ENCODE measurements at regions not wholly inside any gene's neighbourhood (a gene's known extent, or its start where the extent isn't known, plus 50 kb on each side); places are given as distances from the start of the nearest gene placed in this dataset.

- no peak for DNase-seq (ENCODE audit: low spot score)
Observed at GRCh38 chr4:3818371-3818770, 52.2 kb downstream of the ADRA2C start.

- DNase-seq (ENCODE audit: low spot score) = peak; percentile 40
Observed at GRCh38 chr4:3819210-3819919, 53.2 kb downstream of the ADRA2C start.

GRCh38 chr4:3820016-3820805 is 54.0 kb downstream of the ADRA2C start:
- DNase-seq (ENCODE audit: low spot score) = no peak

- no peak for DNase-seq (ENCODE audit: low spot score)
Observed at GRCh38 chr4:3820806-3821579, 54.8 kb downstream of the ADRA2C start.

GRCh38 chr4:3821580-3822229 is 55.5 kb downstream of the ADRA2C start:
- DNase-seq (ENCODE audit: low spot score) = no peak

- no peak for DNase-seq (ENCODE audit: low spot score)
Observed at GRCh38 chr4:3822230-3822947, 56.2 kb downstream of the ADRA2C start.

- DNase-seq (ENCODE audit: low spot score) = no peak
Observed at GRCh38 chr4:3823496-3824341, 57.5 kb downstream of the ADRA2C start.

GRCh38 chr4:3824521-3825270 is 58.5 kb downstream of the ADRA2C start:
- DNase-seq (ENCODE audit: low spot score) = no peak

GRCh38 chr4:3825530-3825929 is 59.3 kb downstream of the ADRA2C start:
- DNase-seq (ENCODE audit: low spot score) = no peak

GRCh38 chr4:3826247-3827172 is 60.3 kb downstream of the ADRA2C start:
- no peak for DNase-seq (ENCODE audit: low spot score)

GRCh38 chr4:3827616-3828492 is 61.7 kb downstream of the ADRA2C start:
- peak; percentile 38 for DNase-seq (ENCODE audit: low spot score)

GRCh38 chr4:3828546-3828945 is 62.4 kb downstream of the ADRA2C start:
- DNase-seq (ENCODE audit: low spot score) = no peak

- DNase-seq (ENCODE audit: low spot score) = no peak
Observed at GRCh38 chr4:3829211-3829955, 63.2 kb downstream of the ADRA2C start.

- DNase-seq (ENCODE audit: low spot score) = no peak
Observed at GRCh38 chr4:3829956-3830773, 64.0 kb downstream of the ADRA2C start.

GRCh38 chr4:3830774-3831528 is 64.8 kb downstream of the ADRA2C start:
- no peak for DNase-seq (ENCODE audit: low spot score)
